ENCODE measurements at regions not wholly inside any gene's neighbourhood (a gene's known extent, or its start where the extent isn't known, plus 50 kb on each side); places are given as distances from the start of the nearest gene placed in this dataset.

DNA sequence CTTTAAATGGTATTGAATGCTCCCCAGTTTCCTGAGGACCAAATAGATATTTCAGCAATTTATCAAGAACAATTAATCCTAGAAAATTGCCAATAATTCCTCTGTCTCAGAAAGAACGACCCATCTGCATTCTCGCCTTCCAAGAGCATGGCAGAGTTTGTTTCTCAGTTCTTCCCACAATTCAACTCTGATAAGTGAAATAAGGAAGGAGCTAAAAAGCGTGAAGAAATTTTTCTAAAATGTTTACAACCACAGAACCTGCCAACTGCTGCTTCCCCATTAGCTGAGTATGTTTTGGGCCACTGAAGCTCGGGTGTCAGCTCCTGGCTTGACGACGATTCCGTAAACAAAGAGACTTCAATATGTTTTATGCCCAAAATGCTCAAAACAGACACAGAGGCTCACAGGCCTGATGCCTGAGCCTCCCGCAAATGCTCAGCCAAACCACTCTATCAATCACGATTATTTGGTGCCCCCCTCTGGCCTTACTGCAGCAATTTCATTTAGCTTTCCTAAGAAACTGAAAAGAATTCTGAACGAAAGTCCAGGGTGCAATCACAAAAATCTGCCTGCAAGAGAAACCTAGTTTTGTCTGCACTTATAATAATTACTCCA lies 259.2 kb upstream of the CCDC54 start:
- TF ChIP-seq, protein P1, sequence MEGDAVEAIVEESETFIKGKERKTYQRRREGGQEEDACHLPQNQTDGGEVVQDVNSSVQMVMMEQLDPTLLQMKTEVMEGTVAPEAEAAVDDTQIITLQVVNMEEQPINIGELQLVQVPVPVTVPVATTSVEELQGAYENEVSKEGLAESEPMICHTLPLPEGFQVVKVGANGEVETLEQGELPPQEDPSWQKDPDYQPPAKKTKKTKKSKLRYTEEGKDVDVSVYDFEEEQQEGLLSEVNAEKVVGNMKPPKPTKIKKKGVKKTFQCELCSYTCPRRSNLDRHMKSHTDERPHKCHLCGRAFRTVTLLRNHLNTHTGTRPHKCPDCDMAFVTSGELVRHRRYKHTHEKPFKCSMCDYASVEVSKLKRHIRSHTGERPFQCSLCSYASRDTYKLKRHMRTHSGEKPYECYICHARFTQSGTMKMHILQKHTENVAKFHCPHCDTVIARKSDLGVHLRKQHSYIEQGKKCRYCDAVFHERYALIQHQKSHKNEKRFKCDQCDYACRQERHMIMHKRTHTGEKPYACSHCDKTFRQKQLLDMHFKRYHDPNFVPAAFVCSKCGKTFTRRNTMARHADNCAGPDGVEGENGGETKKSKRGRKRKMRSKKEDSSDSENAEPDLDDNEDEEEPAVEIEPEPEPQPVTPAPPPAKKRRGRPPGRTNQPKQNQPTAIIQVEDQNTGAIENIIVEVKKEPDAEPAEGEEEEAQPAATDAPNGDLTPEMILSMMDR (conservative IDR thresholded peaks at IDR 0.05 in 1 of 2, IDR thresholded peaks at IDR 0.05 in 1 of 2; ENCODE audit: extremely low read depth in 1 of 2, insufficient read depth in 1 of 2, low read depth in 1 of 2, low read length in 2 of 2) = peak; percentile 56
- TF ChIP-seq EZH2 (IDR thresholded peaks at IDR 0.05; ENCODE audit: borderline replicate concordance, low read length) = no peak

All from mammary epithelial cell (primary cell).